ENCODE measurements at regions not wholly inside any gene's neighbourhood (a gene's known extent, or its start where the extent isn't known, plus 50 kb on each side); places are given as distances from the start of the nearest gene placed in this dataset.

- TF ChIP-seq ZNF274 (IDR thresholded peaks at IDR 0.05; ENCODE audit: low read depth, low read length) = no peak
- no peak for TF ChIP-seq YY1 (IDR thresholded peaks at IDR 0.05; ENCODE audit: insufficient read depth, insufficient read length)
These were observed 2078.4 kb upstream of the TENM3 start for GRCh38 chr4:180164799-180165198.

Data from NT2/D1 (cell line).